ENCODE measurements at regions not wholly inside any gene's neighbourhood (a gene's known extent, or its start where the extent isn't known, plus 50 kb on each side); places are given as distances from the start of the nearest gene placed in this dataset.

DNA sequence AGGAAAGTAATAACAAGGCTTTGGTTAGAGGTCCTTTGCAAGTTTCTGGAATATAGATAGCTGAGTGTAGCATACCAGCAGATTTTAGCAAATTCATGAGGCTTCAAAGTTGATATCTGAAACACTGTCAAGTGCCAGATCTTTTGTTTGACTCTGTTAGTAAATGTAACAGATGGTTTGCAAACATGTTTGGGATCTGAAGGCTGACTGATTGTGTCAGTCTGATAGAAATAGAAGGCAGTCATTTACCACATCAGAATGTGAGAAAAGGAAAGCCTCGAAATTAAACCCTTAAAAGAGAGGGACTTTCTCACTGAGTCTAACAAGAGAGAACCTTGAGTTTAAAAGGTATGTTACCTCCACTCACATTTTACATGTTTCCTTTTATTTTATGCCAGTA lies 371.5 kb downstream of the KIF2B start:
- H3K9me2 ChIP-seq (ENCODE audit: insufficient read depth) = no peaks in the 10 kb centered on the region
- no peak overlapping the region for H3K27ac ChIP-seq (ENCODE audit: low read depth, low read length)
- intact Hi-C loops (cut with micrococcal nuclease) = no loop called here
- no peak for TF ChIP-seq ELF1 (IDR thresholded peaks at IDR 0.05; ENCODE audit: borderline replicate concordance, low read depth)
- TF ChIP-seq, protein P1, sequence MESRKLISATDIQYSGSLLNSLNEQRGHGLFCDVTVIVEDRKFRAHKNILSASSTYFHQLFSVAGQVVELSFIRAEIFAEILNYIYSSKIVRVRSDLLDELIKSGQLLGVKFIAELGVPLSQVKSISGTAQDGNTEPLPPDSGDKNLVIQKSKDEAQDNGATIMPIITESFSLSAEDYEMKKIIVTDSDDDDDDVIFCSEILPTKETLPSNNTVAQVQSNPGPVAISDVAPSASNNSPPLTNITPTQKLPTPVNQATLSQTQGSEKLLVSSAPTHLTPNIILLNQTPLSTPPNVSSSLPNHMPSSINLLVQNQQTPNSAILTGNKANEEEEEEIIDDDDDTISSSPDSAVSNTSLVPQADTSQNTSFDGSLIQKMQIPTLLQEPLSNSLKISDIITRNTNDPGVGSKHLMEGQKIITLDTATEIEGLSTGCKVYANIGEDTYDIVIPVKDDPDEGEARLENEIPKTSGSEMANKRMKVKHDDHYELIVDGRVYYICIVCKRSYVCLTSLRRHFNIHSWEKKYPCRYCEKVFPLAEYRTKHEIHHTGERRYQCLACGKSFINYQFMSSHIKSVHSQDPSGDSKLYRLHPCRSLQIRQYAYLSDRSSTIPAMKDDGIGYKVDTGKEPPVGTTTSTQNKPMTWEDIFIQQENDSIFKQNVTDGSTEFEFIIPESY (IDR thresholded peaks at IDR 0.05; ENCODE audit: extremely low read depth, insufficient replicate concordance, low read length) = no peak
- no peak for TF ChIP-seq ZFX (IDR thresholded peaks at IDR 0.05)
- no peak for TF ChIP-seq YY1 (IDR thresholded peaks at IDR 0.05; ENCODE audit: extremely low read depth, insufficient replicate concordance, low read depth, low read length)
- no peak for TF ChIP-seq CEBPB (IDR thresholded peaks at IDR 0.05; ENCODE audit: low read depth)
- TF ChIP-seq EZH2 (IDR thresholded peaks at IDR 0.05) = no peak
- no peak for TF ChIP-seq RAD21 (IDR thresholded peaks at IDR 0.05; ENCODE audit: low read depth)
- no peak for TF ChIP-seq TCF7L2 (IDR thresholded peaks at IDR 0.05; ENCODE audit: borderline replicate concordance, extremely low read depth, insufficient read depth, insufficient read length)
- no peak for TF ChIP-seq POLR2AphosphoS5 (IDR thresholded peaks at IDR 0.05; ENCODE audit: low read depth, low read length)
- TF ChIP-seq, protein P2, sequence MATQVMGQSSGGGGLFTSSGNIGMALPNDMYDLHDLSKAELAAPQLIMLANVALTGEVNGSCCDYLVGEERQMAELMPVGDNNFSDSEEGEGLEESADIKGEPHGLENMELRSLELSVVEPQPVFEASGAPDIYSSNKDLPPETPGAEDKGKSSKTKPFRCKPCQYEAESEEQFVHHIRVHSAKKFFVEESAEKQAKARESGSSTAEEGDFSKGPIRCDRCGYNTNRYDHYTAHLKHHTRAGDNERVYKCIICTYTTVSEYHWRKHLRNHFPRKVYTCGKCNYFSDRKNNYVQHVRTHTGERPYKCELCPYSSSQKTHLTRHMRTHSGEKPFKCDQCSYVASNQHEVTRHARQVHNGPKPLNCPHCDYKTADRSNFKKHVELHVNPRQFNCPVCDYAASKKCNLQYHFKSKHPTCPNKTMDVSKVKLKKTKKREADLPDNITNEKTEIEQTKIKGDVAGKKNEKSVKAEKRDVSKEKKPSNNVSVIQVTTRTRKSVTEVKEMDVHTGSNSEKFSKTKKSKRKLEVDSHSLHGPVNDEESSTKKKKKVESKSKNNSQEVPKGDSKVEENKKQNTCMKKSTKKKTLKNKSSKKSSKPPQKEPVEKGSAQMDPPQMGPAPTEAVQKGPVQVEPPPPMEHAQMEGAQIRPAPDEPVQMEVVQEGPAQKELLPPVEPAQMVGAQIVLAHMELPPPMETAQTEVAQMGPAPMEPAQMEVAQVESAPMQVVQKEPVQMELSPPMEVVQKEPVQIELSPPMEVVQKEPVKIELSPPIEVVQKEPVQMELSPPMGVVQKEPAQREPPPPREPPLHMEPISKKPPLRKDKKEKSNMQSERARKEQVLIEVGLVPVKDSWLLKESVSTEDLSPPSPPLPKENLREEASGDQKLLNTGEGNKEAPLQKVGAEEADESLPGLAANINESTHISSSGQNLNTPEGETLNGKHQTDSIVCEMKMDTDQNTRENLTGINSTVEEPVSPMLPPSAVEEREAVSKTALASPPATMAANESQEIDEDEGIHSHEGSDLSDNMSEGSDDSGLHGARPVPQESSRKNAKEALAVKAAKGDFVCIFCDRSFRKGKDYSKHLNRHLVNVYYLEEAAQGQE (IDR thresholded peaks at IDR 0.05; ENCODE audit: low read depth) = no peak
- TF ChIP-seq, protein P3, sequence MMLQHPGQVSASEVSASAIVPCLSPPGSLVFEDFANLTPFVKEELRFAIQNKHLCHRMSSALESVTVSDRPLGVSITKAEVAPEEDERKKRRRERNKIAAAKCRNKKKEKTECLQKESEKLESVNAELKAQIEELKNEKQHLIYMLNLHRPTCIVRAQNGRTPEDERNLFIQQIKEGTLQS (IDR thresholded peaks at IDR 0.05) = no peak
- TF ChIP-seq CBX3 (IDR thresholded peaks at IDR 0.05; ENCODE audit: low read depth) = no peak
- TF ChIP-seq SP1 (IDR thresholded peaks at IDR 0.05; ENCODE audit: low read depth) = no peak
- no peak for TF ChIP-seq SIN3A (IDR thresholded peaks at IDR 0.05; ENCODE audit: low read depth)
- TF ChIP-seq POLR2A (IDR thresholded peaks at IDR 0.05; ENCODE audit: borderline replicate concordance, extremely low read depth, insufficient read depth, insufficient read length) = no peak
- no peak for TF ChIP-seq EZH2phosphoT487 (IDR thresholded peaks at IDR 0.05; ENCODE audit: borderline replicate concordance)
- no peaks in the 10 kb centered on the region for H4K20me1 ChIP-seq (ENCODE audit: insufficient read depth)
- DNase-seq (ENCODE audit: low read depth, low spot score) (no peak), ATAC-seq (no peak)
- no peaks in the 10 kb centered on the region for H3K4me1 ChIP-seq (ENCODE audit: control insufficient read depth in 1 of 2, insufficient read depth in 2 of 2, low read length in 2 of 2)
- no peaks in the 10 kb centered on the region for H3K36me3 ChIP-seq (ENCODE audit: control insufficient read depth in 1 of 2, insufficient read depth in 2 of 2, low read length in 2 of 2)
- H2AFZ ChIP-seq (ENCODE audit: low read depth, low read length, poor library complexity, severe bottlenecking) = no peak overlapping the region
- H3K79me2 ChIP-seq (ENCODE audit: insufficient read depth, low read length) = no peaks in the 10 kb centered on the region
- no peak overlapping the region for H3K4me2 ChIP-seq (ENCODE audit: low read length)
- RAD21 ChIA-PET (ENCODE audit: low non-redundant PET in 1 of 2, low total read pairs in 2 of 2, uncharacterized antibody in 2 of 2, unreplicated experiment in 2 of 2) = no interaction called here
- CTCF ChIA-PET = no interaction called here
- H3K27me3 ChIP-seq (ENCODE audit: insufficient read depth, low read length) = no peaks in the 10 kb centered on the region
- peaks cover 34 to 61% of the 10 kb centered on the region in 2 experiments; a peak in 3 of 4 replicates for H3K9me3 ChIP-seq (ENCODE audit: control insufficient read depth in 1 of 2, insufficient read depth in 1 of 2, low read depth in 1 of 2, low read length in 2 of 2)
- no peak overlapping the region for H3K4me3 ChIP-seq (replicated peaks in 1 of 2; ENCODE audit: low read depth in 1 of 2, low read length in 2 of 2)
- POLR2A ChIA-PET = no interaction called here
- no TSS peak for BruUV-seq (replicated peaks)
- no peak overlapping the region for H3K9ac ChIP-seq (ENCODE audit: low read length)
